ENCODE measurements at regions not wholly inside any gene's neighbourhood (a gene's known extent, or its start where the extent isn't known, plus 50 kb on each side); places are given as distances from the start of the nearest gene placed in this dataset.

DNA sequence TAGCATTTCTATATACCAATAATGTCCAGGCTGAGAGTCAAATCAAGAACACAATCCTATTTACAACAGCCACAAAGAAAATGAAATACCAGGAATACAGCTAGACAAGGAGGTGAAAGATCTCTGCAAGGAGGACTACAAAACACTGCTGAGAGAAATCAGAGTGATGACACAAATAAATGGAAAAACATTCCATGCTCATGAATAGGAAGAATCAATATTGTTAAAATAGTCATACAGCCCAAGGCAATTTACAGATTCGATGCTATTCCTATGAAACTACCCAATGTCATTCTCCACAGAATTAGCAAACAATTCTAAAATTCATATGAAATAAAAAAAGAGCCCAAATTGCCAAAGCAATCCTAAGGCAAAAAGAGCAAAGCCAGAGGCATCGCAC, 116.8 kb upstream of the ZNF32 start:
- H2BK12ac ChIP-seq (ENCODE audit: low read depth, low read length), result no peak overlapping the region
- DNase-seq (ENCODE audit: low read depth in 1 of 2, low spot score in 2 of 2), result no peak
- no peak overlapping the region for H4K91ac ChIP-seq (replicated peaks; ENCODE audit: insufficient read length, low read length)
- no peak overlapping the region for H4K5ac ChIP-seq (ENCODE audit: insufficient read length, low read depth, low read length)
- H3K14ac ChIP-seq (ENCODE audit: insufficient read length), result no peak overlapping the region
- no peaks in the 10 kb centered on the region for H3K79me2 ChIP-seq (ENCODE audit: control insufficient read depth in 1 of 2, insufficient read depth in 2 of 2, low read length in 2 of 2)
- no peaks in the 10 kb centered on the region for H3K79me1 ChIP-seq (ENCODE audit: low read depth, low read length)
- H3K23ac ChIP-seq (ENCODE audit: insufficient read length), result no peak overlapping the region
- no peak overlapping the region for H2BK15ac ChIP-seq (ENCODE audit: low read length)
- H3K4ac ChIP-seq (replicated peaks; ENCODE audit: insufficient read length, low read depth, low read length), result no peak overlapping the region
- H3K27me3 ChIP-seq (replicated peaks in 1 of 4; ENCODE audit: control insufficient read depth in 3 of 4, extremely low read depth in 1 of 4, insufficient read depth in 3 of 4, low read length in 3 of 4), result no peaks in the 10 kb centered on the region
- no peak overlapping the region for H3K4me3 ChIP-seq (ENCODE audit: extremely low read depth in 1 of 4, insufficient read depth in 2 of 4, low read depth in 3 of 4, low read length in 4 of 4)
- H2BK20ac ChIP-seq (ENCODE audit: low read length), result no peak overlapping the region
- no peaks in the 10 kb centered on the region for H3K4me1 ChIP-seq (replicated peaks in 1 of 4; ENCODE audit: control insufficient read depth in 3 of 4, insufficient read depth in 4 of 4, low read length in 3 of 4)
- no peaks in the 10 kb centered on the region for H3K36me3 ChIP-seq (ENCODE audit: control insufficient read depth in 2 of 4, insufficient read depth in 4 of 4, low read length in 3 of 4)
- H2AK5ac ChIP-seq (ENCODE audit: low read depth, low read length), result no peak overlapping the region
- no peak overlapping the region for H3K18ac ChIP-seq (ENCODE audit: extremely low read depth, low read length)
- WGBS, 2 experiments (ENCODE audit: extremely low coverage in 1 of 2, insufficient coverage in 1 of 2, insufficient read length in 1 of 2, insufficient replicate concordance in 2 of 2, low coverage in 1 of 2, low lambda C conversion rate in 2 of 2, missing lambda C conversion rate in 1 of 2), result 94% methylated on average over 2 of the region's 2 CpGs; no CpG with 5 or more reads in 1 of the 2 experiments
- no peak overlapping the region for H4K8ac ChIP-seq (ENCODE audit: extremely low read depth, insufficient read depth, low read length)
- H3K4me2 ChIP-seq (ENCODE audit: insufficient read depth in 1 of 2, low read depth in 2 of 2, low read length in 2 of 2), result no peak overlapping the region
- no peak overlapping the region for H2BK120ac ChIP-seq (replicated peaks; ENCODE audit: low read depth, low read length)
- no peaks in the 10 kb centered on the region for H3K9me3 ChIP-seq (ENCODE audit: insufficient read depth in 2 of 2, low read depth in 1 of 2, low read length in 1 of 2)
- ChIA-PET POLR2A (ENCODE audit: partially characterized antibody) (no interaction called here), CTCF (ENCODE audit: partially characterized antibody) (no interaction called here)
- no peaks in the 10 kb centered on the region for H4K20me1 ChIP-seq (replicated peaks in 1 of 2; ENCODE audit: control insufficient read depth in 1 of 2, insufficient read depth in 2 of 2, low read length in 2 of 2)
- H3K9ac ChIP-seq (replicated peaks in 1 of 4; ENCODE audit: extremely low read depth in 1 of 4, low read depth in 3 of 4, low read length in 3 of 4), result no peak overlapping the region
- H3K56ac ChIP-seq (replicated peaks; ENCODE audit: insufficient read length, low read depth, low read length), result no peak overlapping the region
- no peak overlapping the region for H2AFZ ChIP-seq (ENCODE audit: low read length)
- H2BK5ac ChIP-seq (ENCODE audit: low read depth, low read length), result no peak overlapping the region
- FAIRE-seq, result no peak
- no peak overlapping the region for H3K27ac ChIP-seq (ENCODE audit: low read depth, low read length)
- H3K23me2 ChIP-seq (ENCODE audit: low read depth, low read length), result no peaks in the 10 kb centered on the region
- TF ChIP-seq TBP (IDR thresholded peaks at IDR 0.05; ENCODE audit: low read depth, low read length) (no peak), RAD21 (IDR thresholded peaks at IDR 0.05 in 1 of 2, conservative IDR thresholded peaks at IDR 0.05 in 1 of 2; ENCODE audit: low read depth in 2 of 2, low read length in 2 of 2) (no peak), BACH1 (IDR thresholded peaks at IDR 0.05; ENCODE audit: low read length) (no peak)

Data from H1 (cell line).